ENCODE measurements at regions not wholly inside any gene's neighbourhood (a gene's known extent, or its start where the extent isn't known, plus 50 kb on each side); places are given as distances from the start of the nearest gene placed in this dataset.

- no peaks in the 10 kb centered on the region for H3K27me3 ChIP-seq (ENCODE audit: control insufficient read depth, insufficient read depth, low read length)
- no peak for TF ChIP-seq CTCF (IDR thresholded peaks at IDR 0.05; ENCODE audit: insufficient read depth, low read length, severe bottlenecking)
- FAIRE-seq = no peak
Measured at GRCh38 chr2:57954020-57954419, 92.6 kb upstream of the VRK2 start.

GRCh38 chr2:57957238-57957637 lies 89.4 kb upstream of the VRK2 start:
- Histone ChIP-seq H3K4me3 (ENCODE audit: low read depth, low read length) (no peak overlapping the region), H3K27me3 (ENCODE audit: control insufficient read depth, insufficient read depth, low read length) (no peaks in the 10 kb centered on the region), H3K36me3 (ENCODE audit: control insufficient read depth, insufficient read depth, low read length) (no peaks in the 10 kb centered on the region)
- DNase-seq (ENCODE audit: low read depth) = no peak
- no peak for TF ChIP-seq CTCF (IDR thresholded peaks at IDR 0.05; ENCODE audit: insufficient read depth, low read length, severe bottlenecking)
- no peak for FAIRE-seq

More at GRCh38 chr2:57954020-57954419, 92.6 kb upstream of the VRK2 start:
- Histone ChIP-seq H3K36me3 (ENCODE audit: control insufficient read depth, insufficient read depth, low read length) (no peaks in the 10 kb centered on the region), H3K4me3 (ENCODE audit: low read depth, low read length) (no peak overlapping the region)
- DNase-seq (ENCODE audit: low read depth) = no peak

GRCh38 chr2:57959390-57959789 lies 87.2 kb upstream of the VRK2 start:
- H3K27me3 ChIP-seq (ENCODE audit: control insufficient read depth, insufficient read depth, low read length) = no peaks in the 10 kb centered on the region
- no peak overlapping the region for H3K4me3 ChIP-seq (ENCODE audit: low read depth, low read length)
- no peaks in the 10 kb centered on the region for H3K36me3 ChIP-seq (ENCODE audit: control insufficient read depth, insufficient read depth, low read length)
- FAIRE-seq = no peak
- no peak for TF ChIP-seq CTCF (IDR thresholded peaks at IDR 0.05; ENCODE audit: insufficient read depth, low read length, severe bottlenecking)
- DNase-seq (ENCODE audit: low read depth) = no peak

- TF ChIP-seq CTCF (IDR thresholded peaks at IDR 0.05; ENCODE audit: insufficient read depth, low read length, severe bottlenecking) = no peak
- no peak overlapping the region for H3K4me3 ChIP-seq (ENCODE audit: low read depth, low read length)
- H3K36me3 ChIP-seq (ENCODE audit: control insufficient read depth, insufficient read depth, low read length) = no peaks in the 10 kb centered on the region
- no peak for FAIRE-seq
- no peak for DNase-seq (ENCODE audit: low read depth)
- H3K27me3 ChIP-seq (ENCODE audit: control insufficient read depth, insufficient read depth, low read length) = no peaks in the 10 kb centered on the region
Measured at GRCh38 chr2:57962861-57963260, 83.7 kb upstream of the VRK2 start.

GRCh38 chr2:57965219-57965618 lies 81.4 kb upstream of the VRK2 start:
- Histone ChIP-seq H3K27me3 (ENCODE audit: control insufficient read depth, insufficient read depth, low read length) (no peaks in the 10 kb centered on the region), H3K36me3 (ENCODE audit: control insufficient read depth, insufficient read depth, low read length) (no peaks in the 10 kb centered on the region), H3K4me3 (ENCODE audit: low read depth, low read length) (no peak overlapping the region)
- DNase-seq (ENCODE audit: low read depth) (no peak), FAIRE-seq (no peak)
- no peak for TF ChIP-seq CTCF (IDR thresholded peaks at IDR 0.05; ENCODE audit: insufficient read depth, low read length, severe bottlenecking)

- FAIRE-seq = peak; percentile 60
- no peaks in the 10 kb centered on the region for H3K27me3 ChIP-seq (ENCODE audit: control insufficient read depth, insufficient read depth, low read length)
- TF ChIP-seq CTCF (IDR thresholded peaks at IDR 0.05; ENCODE audit: insufficient read depth, low read length, severe bottlenecking) = no peak
Measured at GRCh38 chr2:57965961-57966360, 80.6 kb upstream of the VRK2 start.

More at GRCh38 chr2:57965961-57966360, 80.6 kb upstream of the VRK2 start:
- peak; percentile 79 for DNase-seq (ENCODE audit: low read depth)
- no peak overlapping the region for H3K4me3 ChIP-seq (ENCODE audit: low read depth, low read length)
- no peaks in the 10 kb centered on the region for H3K36me3 ChIP-seq (ENCODE audit: control insufficient read depth, insufficient read depth, low read length)
